ENCODE measurements at regions not wholly inside any gene's neighbourhood (a gene's known extent, or its start where the extent isn't known, plus 50 kb on each side); places are given as distances from the start of the nearest gene placed in this dataset.

DNA sequence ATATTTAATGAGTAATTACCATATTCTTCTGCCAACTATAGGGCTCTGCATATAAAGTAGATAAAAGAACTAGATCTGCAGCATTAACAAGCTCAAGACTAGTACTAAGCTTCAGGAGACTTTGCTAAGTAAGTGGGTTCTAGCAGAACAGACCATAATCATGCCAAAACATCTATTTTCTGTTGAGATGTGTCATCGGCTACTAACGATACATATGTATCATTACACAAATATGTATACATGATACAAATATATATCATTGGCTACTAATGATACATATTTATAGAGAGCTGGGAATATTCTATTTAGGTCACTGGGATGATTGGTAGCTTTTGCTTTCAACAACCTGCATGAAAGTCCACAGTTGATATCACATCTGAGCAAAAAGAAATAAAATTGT, 185.8 kb upstream of the DCBLD2 start:
- CTCF ChIA-PET (ENCODE audit: unreplicated experiment), result no interaction called here
- Histone ChIP-seq H3K4me2 (ENCODE audit: low read length) (no peak overlapping the region), H3K27ac (ENCODE audit: low read depth, low read length, poor library complexity, severe bottlenecking) (no peak overlapping the region), H2AFZ (ENCODE audit: low read length) (no peak overlapping the region), H3K9me3 (ENCODE audit: low read length) (no peaks in the 10 kb centered on the region), H3K79me2 (ENCODE audit: insufficient read depth, low read depth, low read length) (no peaks in the 10 kb centered on the region), H3K4me1 (ENCODE audit: insufficient read depth, low read length, poor library complexity, severe bottlenecking) (no peaks in the 10 kb centered on the region), H3K4me3 (ENCODE audit: low read depth, low read length, poor library complexity, severe bottlenecking) (no peak overlapping the region), H3K36me3 (ENCODE audit: insufficient read depth, low read length) (no peaks in the 10 kb centered on the region), H3K9me2 (ENCODE audit: insufficient read depth, low read length) (no peaks in the 10 kb centered on the region), H4K20me1 (ENCODE audit: insufficient read depth, low read length) (no peaks in the 10 kb centered on the region)
- POLR2A ChIA-PET, result no interaction called here
- no TSS peak for BruUV-seq (replicated peaks)
- TF ChIP-seq, protein P1, sequence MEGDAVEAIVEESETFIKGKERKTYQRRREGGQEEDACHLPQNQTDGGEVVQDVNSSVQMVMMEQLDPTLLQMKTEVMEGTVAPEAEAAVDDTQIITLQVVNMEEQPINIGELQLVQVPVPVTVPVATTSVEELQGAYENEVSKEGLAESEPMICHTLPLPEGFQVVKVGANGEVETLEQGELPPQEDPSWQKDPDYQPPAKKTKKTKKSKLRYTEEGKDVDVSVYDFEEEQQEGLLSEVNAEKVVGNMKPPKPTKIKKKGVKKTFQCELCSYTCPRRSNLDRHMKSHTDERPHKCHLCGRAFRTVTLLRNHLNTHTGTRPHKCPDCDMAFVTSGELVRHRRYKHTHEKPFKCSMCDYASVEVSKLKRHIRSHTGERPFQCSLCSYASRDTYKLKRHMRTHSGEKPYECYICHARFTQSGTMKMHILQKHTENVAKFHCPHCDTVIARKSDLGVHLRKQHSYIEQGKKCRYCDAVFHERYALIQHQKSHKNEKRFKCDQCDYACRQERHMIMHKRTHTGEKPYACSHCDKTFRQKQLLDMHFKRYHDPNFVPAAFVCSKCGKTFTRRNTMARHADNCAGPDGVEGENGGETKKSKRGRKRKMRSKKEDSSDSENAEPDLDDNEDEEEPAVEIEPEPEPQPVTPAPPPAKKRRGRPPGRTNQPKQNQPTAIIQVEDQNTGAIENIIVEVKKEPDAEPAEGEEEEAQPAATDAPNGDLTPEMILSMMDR (conservative IDR thresholded peaks at IDR 0.05; ENCODE audit: low read length), result no peak
- TF ChIP-seq EZH2phosphoT487 (IDR thresholded peaks at IDR 0.05; ENCODE audit: borderline replicate concordance, low read depth, low read length), result no peak
- intact Hi-C loops (cut with micrococcal nuclease; ENCODE audit: unreplicated experiment), result no loop called here
- DNase-seq (ENCODE audit: low spot score), result no peak

DNA sequence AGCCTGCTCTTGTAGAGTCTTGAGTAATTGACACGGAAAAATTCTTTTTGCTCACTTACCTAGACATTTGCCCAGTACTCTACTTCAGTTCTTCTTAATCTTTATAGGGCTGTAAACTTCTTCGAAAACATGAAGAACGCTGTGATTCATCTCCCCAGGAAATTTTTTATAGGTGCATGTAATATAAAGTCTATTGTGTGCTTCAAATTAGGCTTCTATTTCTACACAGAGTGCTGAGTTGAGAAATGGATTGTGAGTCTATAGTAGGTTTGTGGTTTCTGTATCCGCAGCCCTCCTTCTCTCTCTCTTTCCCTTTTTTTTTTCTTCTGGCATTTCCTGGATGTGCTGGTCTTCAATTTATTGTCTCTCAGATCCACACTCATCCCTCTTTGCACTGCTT, 183.3 kb upstream of the DCBLD2 start:
- no peak overlapping the region for H2AFZ ChIP-seq (ENCODE audit: low read length)
- H3K79me2 ChIP-seq (ENCODE audit: insufficient read depth, low read depth, low read length), result no peaks in the 10 kb centered on the region
- H3K27ac ChIP-seq (ENCODE audit: low read depth, low read length, poor library complexity, severe bottlenecking), result no peak overlapping the region
- no TSS peak for BruUV-seq (replicated peaks)
- no peak overlapping the region for H3K4me3 ChIP-seq (ENCODE audit: low read depth, low read length, poor library complexity, severe bottlenecking)
- intact Hi-C loops (cut with micrococcal nuclease; ENCODE audit: unreplicated experiment), result no loop called here
- no peaks in the 10 kb centered on the region for H4K20me1 ChIP-seq (ENCODE audit: insufficient read depth, low read length)
- no peak for DNase-seq (ENCODE audit: low spot score)
- TF ChIP-seq, protein P1 (conservative IDR thresholded peaks at IDR 0.05; ENCODE audit: low read length), result no peak
- no peak for TF ChIP-seq EZH2phosphoT487 (IDR thresholded peaks at IDR 0.05; ENCODE audit: borderline replicate concordance, low read depth, low read length)
- H3K36me3 ChIP-seq (ENCODE audit: insufficient read depth, low read length), result no peaks in the 10 kb centered on the region
- H3K4me2 ChIP-seq (ENCODE audit: low read length), result no peak overlapping the region
- no peaks in the 10 kb centered on the region for H3K9me3 ChIP-seq (ENCODE audit: low read length)
- ChIA-PET POLR2A (interaction anchor here (0.7 kb wide), 1 partner anchor 870 kb away, joined by 3 read pairs; no protein-coding TSS in a partner anchor), CTCF (ENCODE audit: unreplicated experiment) (no interaction called here)
- no peaks in the 10 kb centered on the region for H3K9me2 ChIP-seq (ENCODE audit: insufficient read depth, low read length)
- no peaks in the 10 kb centered on the region for H3K4me1 ChIP-seq (ENCODE audit: insufficient read depth, low read length, poor library complexity, severe bottlenecking)

DNA sequence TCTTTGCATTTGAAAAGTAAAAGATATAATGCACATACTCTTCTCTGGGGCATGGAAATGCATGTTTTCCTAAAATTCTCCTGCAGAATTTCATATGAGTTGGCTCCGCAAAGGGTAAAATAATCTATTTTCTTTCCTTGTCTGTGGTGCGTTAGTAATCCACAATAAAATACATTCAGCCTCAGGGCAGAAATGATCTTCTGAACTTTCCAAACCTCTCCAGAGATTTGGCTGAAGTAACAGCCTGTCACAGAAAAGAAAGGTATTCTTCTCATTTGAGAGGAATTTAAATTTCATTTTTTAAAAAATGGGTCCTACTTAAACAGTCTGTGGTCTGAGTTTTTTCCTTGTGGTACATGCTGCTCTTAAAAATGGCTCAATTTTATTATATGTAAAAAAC, 182.7 kb upstream of the DCBLD2 start:
- no peaks in the 10 kb centered on the region for H3K79me2 ChIP-seq (ENCODE audit: insufficient read depth, low read depth, low read length)
- intact Hi-C loops (cut with micrococcal nuclease; ENCODE audit: unreplicated experiment), result no loop called here
- no peak overlapping the region for H2AFZ ChIP-seq (ENCODE audit: low read length)
- H3K27ac ChIP-seq (ENCODE audit: low read depth, low read length, poor library complexity, severe bottlenecking), result no peak overlapping the region
- no peak overlapping the region for H3K4me3 ChIP-seq (ENCODE audit: low read depth, low read length, poor library complexity, severe bottlenecking)
- no peak for TF ChIP-seq EZH2phosphoT487 (IDR thresholded peaks at IDR 0.05; ENCODE audit: borderline replicate concordance, low read depth, low read length)
- TF ChIP-seq, protein P1 (conservative IDR thresholded peaks at IDR 0.05; ENCODE audit: low read length), result no peak
- H3K9me2 ChIP-seq (ENCODE audit: insufficient read depth, low read length), result no peaks in the 10 kb centered on the region
- no peaks in the 10 kb centered on the region for H3K36me3 ChIP-seq (ENCODE audit: insufficient read depth, low read length)
- CTCF ChIA-PET (ENCODE audit: unreplicated experiment), result no interaction called here
- POLR2A ChIA-PET, result no interaction called here
- no peak overlapping the region for H3K4me2 ChIP-seq (ENCODE audit: low read length)
- DNase-seq (ENCODE audit: low spot score), result no peak
- no peaks in the 10 kb centered on the region for H3K4me1 ChIP-seq (ENCODE audit: insufficient read depth, low read length, poor library complexity, severe bottlenecking)
- BruUV-seq (replicated peaks), result no TSS peak
- no peaks in the 10 kb centered on the region for H4K20me1 ChIP-seq (ENCODE audit: insufficient read depth, low read length)
- H3K9me3 ChIP-seq (ENCODE audit: low read length), result no peaks in the 10 kb centered on the region
